HG03064 (cell line): ENCODE measurements at regions not wholly inside any gene's neighbourhood (a gene's known extent, or its start where the extent isn't known, plus 50 kb on each side); places are given as distances from the start of the nearest gene placed in this dataset.

Source experiments
- ATAC-seq: cut with Tn5 transposase; IDR thresholded peaks from one replicate; pipeline ENCODE4 v1.9.1; 2021; ENCODE audit warnings: low read depth; ENCODE audit not compliant: unreplicated experiment

GRCh38 chr7:25976630-25977029 is 175.4 kb upstream of the NFE2L3 start:
- ATAC-seq, result no peak

GRCh38 chr7:25978466-25978865 is 173.5 kb upstream of the NFE2L3 start:
- no peak for ATAC-seq

- ATAC-seq, result no peak
These were observed 172.4 kb upstream of the NFE2L3 start for GRCh38 chr7:25979605-25980004.

GRCh38 chr7:25982684-25983083 is 169.3 kb upstream of the NFE2L3 start:
- no peak for ATAC-seq

- ATAC-seq, result no peak
These were observed 166.8 kb upstream of the NFE2L3 start for GRCh38 chr7:25985196-25985595.

GRCh38 chr7:25988640-25989039 is 163.4 kb upstream of the NFE2L3 start:
- no peak for ATAC-seq

- ATAC-seq, result no peak
These were observed 162.8 kb upstream of the NFE2L3 start for GRCh38 chr7:25989140-25989705.

- no peak for ATAC-seq
These were observed 157.5 kb upstream of the NFE2L3 start for GRCh38 chr7:25994433-25994994.

GRCh38 chr7:25995216-25995615 is 156.8 kb upstream of the NFE2L3 start:
- ATAC-seq, result no peak

- ATAC-seq, result no peak
These were observed 156.0 kb upstream of the NFE2L3 start for GRCh38 chr7:25996006-25996408.

- no peak for ATAC-seq
These were observed 153.5 kb upstream of the NFE2L3 start for GRCh38 chr7:25998499-25998898.

- no peak for ATAC-seq
These were observed 151.2 kb upstream of the NFE2L3 start for GRCh38 chr7:26000841-26001240.

- ATAC-seq, result no peak
These were observed 150.2 kb upstream of the NFE2L3 start for GRCh38 chr7:26001662-26002244.

GRCh38 chr7:26005683-26006410 is 146.2 kb upstream of the NFE2L3 start:
- ATAC-seq, result no peak

- ATAC-seq, result no peak
These were observed 145.6 kb upstream of the NFE2L3 start for GRCh38 chr7:26006426-26006825.

- no peak for ATAC-seq
These were observed 144.5 kb upstream of the NFE2L3 start for GRCh38 chr7:26007510-26007909.

GRCh38 chr7:26008428-26008827 is 143.6 kb upstream of the NFE2L3 start:
- ATAC-seq, result no peak

GRCh38 chr7:26011039-26011696 is 140.8 kb upstream of the NFE2L3 start:
- ATAC-seq, result no peak

GRCh38 chr7:26013551-26014083 is 138.4 kb upstream of the NFE2L3 start:
- ATAC-seq, result no peak

- no peak for ATAC-seq
These were observed 129.0 kb upstream of the NFE2L3 start for GRCh38 chr7:26022982-26023381.

GRCh38 chr7:26029911-26030310 is 122.1 kb upstream of the NFE2L3 start:
- ATAC-seq, result no peak
